HFF-Myc (cell line): ENCODE measurements at regions not wholly inside any gene's neighbourhood (a gene's known extent, or its start where the extent isn't known, plus 50 kb on each side); places are given as distances from the start of the nearest gene placed in this dataset.
"Not testable (repeated sequence)": the region's sequence is repeated elsewhere in the genome, so short reads cannot be mapped to it uniquely, and the experiment has no call there.

Experiments used
- DNase-seq: peaks from one replicate; pipeline ENCODE4 v3.0.0-alpha.2; 2011; ENCODE audit warnings: low read depth; ENCODE audit errors: extremely low read depth
- H3K4me3 ChIP-seq: replicated peaks from 2 replicates; pipeline ENCODE4 v1.5.1; 2011; ENCODE audit warnings: low read depth, mild to moderate bottlenecking, control low read depth, low read length
- TF ChIP-seq, protein P1 (sequence below): IDR thresholded peaks from 2 replicates; pipeline ENCODE4 v1.5.1; 2012; ENCODE audit warnings: mild to moderate bottlenecking, low read depth, low read length, control low read depth; ENCODE audit errors: missing control alignments

- TF ChIP-seq, protein P1, sequence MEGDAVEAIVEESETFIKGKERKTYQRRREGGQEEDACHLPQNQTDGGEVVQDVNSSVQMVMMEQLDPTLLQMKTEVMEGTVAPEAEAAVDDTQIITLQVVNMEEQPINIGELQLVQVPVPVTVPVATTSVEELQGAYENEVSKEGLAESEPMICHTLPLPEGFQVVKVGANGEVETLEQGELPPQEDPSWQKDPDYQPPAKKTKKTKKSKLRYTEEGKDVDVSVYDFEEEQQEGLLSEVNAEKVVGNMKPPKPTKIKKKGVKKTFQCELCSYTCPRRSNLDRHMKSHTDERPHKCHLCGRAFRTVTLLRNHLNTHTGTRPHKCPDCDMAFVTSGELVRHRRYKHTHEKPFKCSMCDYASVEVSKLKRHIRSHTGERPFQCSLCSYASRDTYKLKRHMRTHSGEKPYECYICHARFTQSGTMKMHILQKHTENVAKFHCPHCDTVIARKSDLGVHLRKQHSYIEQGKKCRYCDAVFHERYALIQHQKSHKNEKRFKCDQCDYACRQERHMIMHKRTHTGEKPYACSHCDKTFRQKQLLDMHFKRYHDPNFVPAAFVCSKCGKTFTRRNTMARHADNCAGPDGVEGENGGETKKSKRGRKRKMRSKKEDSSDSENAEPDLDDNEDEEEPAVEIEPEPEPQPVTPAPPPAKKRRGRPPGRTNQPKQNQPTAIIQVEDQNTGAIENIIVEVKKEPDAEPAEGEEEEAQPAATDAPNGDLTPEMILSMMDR: no peak
- H3K4me3 ChIP-seq: no peak overlapping the region
- no peak for DNase-seq
Observed at GRCh38 chr3:72271216-72271615, 486.3 kb upstream of the PROK2 start.

DNA sequence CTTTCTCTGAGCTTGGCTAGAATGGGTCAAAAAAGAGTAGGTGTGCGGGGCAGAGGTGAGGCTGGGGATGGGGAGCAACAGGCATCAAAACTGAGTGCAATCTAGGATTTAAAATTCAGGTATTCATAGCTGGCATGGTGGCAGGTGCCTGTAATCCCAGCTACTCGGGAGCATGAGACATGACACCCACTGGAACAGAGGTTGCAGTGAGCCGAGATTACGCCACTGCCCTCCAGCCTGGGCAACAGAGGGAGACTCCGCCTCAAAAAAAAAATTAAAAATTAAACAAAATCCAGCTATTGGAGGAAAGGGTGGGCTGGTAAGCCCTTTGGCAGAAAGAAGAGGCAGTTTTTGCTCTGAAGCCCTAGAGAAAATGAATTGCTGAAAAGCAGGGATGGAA is 485.8 kb upstream of the PROK2 start:
- no peak overlapping the region for H3K4me3 ChIP-seq
- no peak for DNase-seq
- TF ChIP-seq, protein P1: no peak

- DNase-seq: peak; percentile 66
- no peak overlapping the region for H3K4me3 ChIP-seq
- TF ChIP-seq, protein P1: no peak
Observed at GRCh38 chr3:72270072-72270681, 485.2 kb upstream of the PROK2 start.

DNA sequence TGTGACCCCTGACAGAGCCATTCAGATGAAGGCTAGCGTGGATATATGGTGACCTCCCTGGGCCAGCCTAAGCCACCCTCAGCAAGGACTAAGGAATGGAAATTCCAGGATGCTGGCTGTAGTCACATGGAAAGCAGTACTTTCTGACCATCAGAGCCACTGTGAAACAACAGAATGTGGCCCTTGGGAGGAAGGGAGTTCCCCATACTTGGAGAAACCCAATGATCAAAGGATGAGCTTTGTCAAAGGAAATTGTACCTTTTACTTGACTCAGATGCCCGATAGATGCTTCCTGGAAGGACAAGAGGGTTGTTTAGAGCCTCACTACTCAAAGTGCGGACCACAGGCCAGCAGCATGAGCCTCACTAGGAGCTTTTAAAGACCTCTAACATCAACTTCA is 484.5 kb upstream of the PROK2 start:
- TF ChIP-seq, protein P1: no peak
- no peak for DNase-seq
- H3K4me3 ChIP-seq: no peak overlapping the region

GRCh38 chr3:72266921-72267524 is 482.1 kb upstream of the PROK2 start:
- H3K4me3 ChIP-seq, DNase-seq: not testable (repeated sequence)

DNA sequence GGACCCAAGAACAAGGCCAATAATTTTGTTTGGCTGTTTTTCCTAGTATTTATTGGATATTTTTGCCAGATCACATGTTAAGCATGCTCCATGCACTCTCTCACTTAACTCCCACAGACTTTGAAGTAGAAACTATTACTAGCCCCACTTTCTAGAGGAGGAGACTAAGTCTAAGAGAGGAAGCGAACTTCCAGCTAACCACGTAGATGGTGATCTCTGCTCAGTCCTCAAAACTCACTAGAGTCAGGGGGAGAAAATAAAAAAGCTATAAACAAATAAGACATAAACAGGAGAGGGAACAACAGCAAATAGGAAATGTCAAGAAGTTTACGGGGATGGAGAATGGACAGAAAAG is 481.0 kb upstream of the PROK2 start:
- DNase-seq: no peak
- no peak overlapping the region for H3K4me3 ChIP-seq
- TF ChIP-seq, protein P1: no peak

DNA sequence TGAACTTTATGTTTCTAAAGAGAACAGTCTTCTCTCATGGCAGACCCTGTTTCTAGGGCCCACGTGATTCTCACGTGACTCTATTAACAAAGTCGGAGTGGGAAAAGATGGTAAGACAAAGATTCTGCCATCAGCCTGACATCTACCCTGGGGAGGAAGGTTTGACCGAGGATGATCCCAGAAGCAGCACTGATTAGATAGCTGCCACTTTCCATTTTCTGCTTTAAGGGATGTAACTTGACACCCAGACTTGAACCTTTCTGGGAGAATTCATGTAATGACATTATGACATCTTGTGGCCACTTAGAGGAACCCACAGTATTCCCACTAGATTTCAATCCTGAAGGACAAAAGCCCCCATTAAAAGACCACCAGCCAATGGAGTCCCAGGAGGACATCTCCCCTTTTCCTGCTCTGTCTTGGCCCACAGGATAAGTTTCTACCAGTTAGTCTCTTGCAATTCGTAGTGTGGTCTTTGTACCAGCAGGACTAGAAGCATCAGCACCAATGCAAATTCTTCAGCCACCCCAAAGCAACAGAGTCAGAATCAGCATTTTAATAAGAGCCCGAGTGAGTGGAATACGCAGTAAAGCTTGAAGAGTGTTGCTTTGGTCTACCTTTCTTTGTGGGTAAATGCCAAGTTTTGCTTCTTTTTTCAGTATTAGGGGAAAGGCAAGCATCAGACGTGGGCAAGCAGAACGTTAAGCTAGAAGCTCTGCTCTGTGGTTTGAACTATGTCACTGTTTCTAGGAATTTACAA is 480.5 kb upstream of the PROK2 start:
- TF ChIP-seq, protein P1: peak; percentile 35
- no peak for DNase-seq

More for the DNA sequence above, 480.5 kb upstream of the PROK2 start:
- H3K4me3 ChIP-seq: no peak overlapping the region
